ENCODE measurements at regions not wholly inside any gene's neighbourhood (a gene's known extent, or its start where the extent isn't known, plus 50 kb on each side); places are given as distances from the start of the nearest gene placed in this dataset.
"Not testable (repeated sequence)": the region's sequence is repeated elsewhere in the genome, so short reads cannot be mapped to it uniquely, and the experiment has no call there.

DNA sequence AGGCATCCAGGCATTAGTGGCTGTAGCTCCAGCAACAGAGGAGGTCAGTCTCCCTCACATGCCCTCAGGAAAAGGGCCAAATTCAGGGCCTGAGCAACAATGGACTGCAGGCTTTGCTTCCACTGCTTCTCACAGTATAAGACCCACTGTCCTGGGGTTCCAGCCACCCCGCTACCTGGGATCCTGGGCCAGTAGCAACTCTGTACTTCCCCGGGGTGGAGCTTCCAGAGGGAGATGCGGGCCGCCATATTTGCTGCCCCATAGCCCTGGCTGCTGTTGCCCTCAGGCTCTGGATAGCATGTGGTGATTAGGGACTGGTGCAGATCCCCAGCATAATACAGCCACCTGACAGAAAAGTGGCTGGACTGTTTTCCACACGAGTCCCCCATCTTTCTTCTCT is 201.1 kb upstream of the POGK start:
- no peaks in the 10 kb centered on the region for H3K79me2 ChIP-seq (ENCODE audit: control insufficient read depth, insufficient read depth, low read length)
- dilution Hi-C loops (cut with MboI; ENCODE audit: extremely low pct_ligation_motif_present, low sequenced_read_pairs), result no loop called here
- no peaks in the 10 kb centered on the region for H3K4me1 ChIP-seq (ENCODE audit: control insufficient read depth, extremely low read depth, insufficient read depth, low read length)
- H3K9me1 ChIP-seq (ENCODE audit: control insufficient read depth, extremely low read depth, insufficient read depth, low read length), result no peaks in the 10 kb centered on the region
- H3K9ac ChIP-seq (ENCODE audit: control insufficient read depth, extremely low read depth, insufficient read depth, low read length), result no peak overlapping the region
- H3K4me2 ChIP-seq (ENCODE audit: control insufficient read depth, extremely low read depth, insufficient read depth, low read depth, low read length), result no peak overlapping the region
- H3K27ac ChIP-seq (ENCODE audit: control insufficient read depth, insufficient read depth, low read length), result no peak overlapping the region
- H3K27me3 ChIP-seq (ENCODE audit: control insufficient read depth, extremely low read depth, insufficient read depth, low read length), result no peaks in the 10 kb centered on the region
- no peak for DNase-seq (ENCODE audit: low read depth, low spot score)
- no peak overlapping the region for H3K4me3 ChIP-seq (ENCODE audit: control insufficient read depth in 2 of 3, extremely low read depth in 1 of 3, insufficient read depth in 2 of 3, low read depth in 1 of 3, low read length in 3 of 3)
- no peak overlapping the region for H2AFZ ChIP-seq (ENCODE audit: control insufficient read depth, low read length)
- H3K36me3 ChIP-seq (ENCODE audit: control insufficient read depth in 2 of 2, extremely low read depth in 1 of 2, insufficient read depth in 2 of 2, low read length in 2 of 2), result no peaks in the 10 kb centered on the region
- no peak for FAIRE-seq
- no peaks in the 10 kb centered on the region for H3K9me3 ChIP-seq (ENCODE audit: control insufficient read depth, low read depth, low read length)
- TF ChIP-seq EZH2 (IDR thresholded peaks at IDR 0.05; ENCODE audit: low read length), result no peak
- TF ChIP-seq, protein P1, sequence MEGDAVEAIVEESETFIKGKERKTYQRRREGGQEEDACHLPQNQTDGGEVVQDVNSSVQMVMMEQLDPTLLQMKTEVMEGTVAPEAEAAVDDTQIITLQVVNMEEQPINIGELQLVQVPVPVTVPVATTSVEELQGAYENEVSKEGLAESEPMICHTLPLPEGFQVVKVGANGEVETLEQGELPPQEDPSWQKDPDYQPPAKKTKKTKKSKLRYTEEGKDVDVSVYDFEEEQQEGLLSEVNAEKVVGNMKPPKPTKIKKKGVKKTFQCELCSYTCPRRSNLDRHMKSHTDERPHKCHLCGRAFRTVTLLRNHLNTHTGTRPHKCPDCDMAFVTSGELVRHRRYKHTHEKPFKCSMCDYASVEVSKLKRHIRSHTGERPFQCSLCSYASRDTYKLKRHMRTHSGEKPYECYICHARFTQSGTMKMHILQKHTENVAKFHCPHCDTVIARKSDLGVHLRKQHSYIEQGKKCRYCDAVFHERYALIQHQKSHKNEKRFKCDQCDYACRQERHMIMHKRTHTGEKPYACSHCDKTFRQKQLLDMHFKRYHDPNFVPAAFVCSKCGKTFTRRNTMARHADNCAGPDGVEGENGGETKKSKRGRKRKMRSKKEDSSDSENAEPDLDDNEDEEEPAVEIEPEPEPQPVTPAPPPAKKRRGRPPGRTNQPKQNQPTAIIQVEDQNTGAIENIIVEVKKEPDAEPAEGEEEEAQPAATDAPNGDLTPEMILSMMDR (optimal IDR thresholded peaks at IDR 0.05 in 1 of 3, IDR thresholded peaks at IDR 0.05 in 1 of 3, conservative IDR thresholded peaks at IDR 0.05 in 1 of 3; ENCODE audit: extremely low read depth in 1 of 3, insufficient read depth in 2 of 3, low read length in 3 of 3), result no peak
- H4K20me1 ChIP-seq (ENCODE audit: control insufficient read depth, extremely low read depth, insufficient read depth, low read length), result no peaks in the 10 kb centered on the region

DNA sequence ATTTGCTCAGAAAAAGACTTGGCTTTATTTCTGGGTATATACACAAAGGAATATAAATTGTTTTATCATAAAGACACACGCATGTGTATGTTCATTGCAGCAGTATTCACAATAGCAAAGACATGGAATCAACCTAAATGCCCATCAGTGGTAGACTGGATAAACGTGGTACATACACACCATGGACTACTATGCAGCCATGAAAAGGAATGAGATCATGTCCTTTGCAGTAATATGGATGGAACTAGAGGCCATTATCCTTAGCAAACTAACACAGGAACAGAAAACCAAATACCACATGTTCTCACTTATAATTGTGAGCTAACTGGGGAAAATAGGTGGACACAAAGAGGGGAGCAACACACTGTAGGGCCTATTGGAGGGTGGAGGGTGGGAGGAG is 182.0 kb upstream of the POGK start:
- dilution Hi-C loops (cut with MboI; ENCODE audit: extremely low pct_ligation_motif_present, low sequenced_read_pairs); H3K36me3 ChIP-seq (ENCODE audit: control insufficient read depth in 2 of 2, extremely low read depth in 1 of 2, insufficient read depth in 2 of 2, low read length in 2 of 2); H3K9me1 ChIP-seq (ENCODE audit: control insufficient read depth, extremely low read depth, insufficient read depth, low read length); H3K4me1 ChIP-seq (ENCODE audit: control insufficient read depth, extremely low read depth, insufficient read depth, low read length); DNase-seq (ENCODE audit: low read depth, low spot score); H3K27ac ChIP-seq (ENCODE audit: control insufficient read depth, insufficient read depth, low read length); H3K79me2 ChIP-seq (ENCODE audit: control insufficient read depth, insufficient read depth, low read length); H3K9ac ChIP-seq (ENCODE audit: control insufficient read depth, extremely low read depth, insufficient read depth, low read length); H2AFZ ChIP-seq (ENCODE audit: control insufficient read depth, low read length); H3K9me3 ChIP-seq (ENCODE audit: control insufficient read depth, low read depth, low read length); FAIRE-seq; H3K27me3 ChIP-seq (ENCODE audit: control insufficient read depth, extremely low read depth, insufficient read depth, low read length); H3K4me3 ChIP-seq (ENCODE audit: control insufficient read depth in 2 of 3, extremely low read depth in 1 of 3, insufficient read depth in 2 of 3, low read depth in 1 of 3, low read length in 3 of 3); H4K20me1 ChIP-seq (ENCODE audit: control insufficient read depth, extremely low read depth, insufficient read depth, low read length); H3K4me2 ChIP-seq (ENCODE audit: control insufficient read depth, extremely low read depth, insufficient read depth, low read depth, low read length): not testable (repeated sequence)

DNA sequence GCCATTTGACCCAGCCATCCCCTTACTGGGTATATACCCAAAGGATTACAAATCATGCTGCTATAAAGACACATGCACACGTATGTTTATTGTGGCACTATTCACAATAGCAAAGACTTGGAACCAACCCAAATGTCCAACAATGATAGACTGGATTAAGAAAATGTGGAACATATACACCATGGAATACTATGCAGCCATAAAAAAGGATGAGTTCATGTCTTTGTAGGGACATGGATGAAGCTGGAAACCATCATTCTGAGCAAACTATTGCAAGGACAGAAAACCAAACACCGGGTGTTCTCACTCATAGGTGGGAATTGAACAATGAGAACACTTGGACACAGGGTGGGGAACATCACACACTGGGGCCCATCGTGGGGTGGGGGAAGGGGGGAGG is 172.5 kb upstream of the POGK start:
- H3K9ac ChIP-seq (ENCODE audit: control insufficient read depth, extremely low read depth, insufficient read depth, low read length); H4K20me1 ChIP-seq (ENCODE audit: control insufficient read depth, extremely low read depth, insufficient read depth, low read length); H3K27ac ChIP-seq (ENCODE audit: control insufficient read depth, insufficient read depth, low read length); H3K79me2 ChIP-seq (ENCODE audit: control insufficient read depth, insufficient read depth, low read length); FAIRE-seq; H3K4me1 ChIP-seq (ENCODE audit: control insufficient read depth, extremely low read depth, insufficient read depth, low read length); DNase-seq (ENCODE audit: low read depth, low spot score); dilution Hi-C loops (cut with MboI; ENCODE audit: extremely low pct_ligation_motif_present, low sequenced_read_pairs); H3K9me1 ChIP-seq (ENCODE audit: control insufficient read depth, extremely low read depth, insufficient read depth, low read length); H3K36me3 ChIP-seq (ENCODE audit: control insufficient read depth in 2 of 2, extremely low read depth in 1 of 2, insufficient read depth in 2 of 2, low read length in 2 of 2); H3K27me3 ChIP-seq (ENCODE audit: control insufficient read depth, extremely low read depth, insufficient read depth, low read length); H2AFZ ChIP-seq (ENCODE audit: control insufficient read depth, low read length); H3K4me3 ChIP-seq (ENCODE audit: control insufficient read depth in 2 of 3, extremely low read depth in 1 of 3, insufficient read depth in 2 of 3, low read depth in 1 of 3, low read length in 3 of 3); H3K4me2 ChIP-seq (ENCODE audit: control insufficient read depth, extremely low read depth, insufficient read depth, low read depth, low read length); H3K9me3 ChIP-seq (ENCODE audit: control insufficient read depth, low read depth, low read length): not testable (repeated sequence)

DNA sequence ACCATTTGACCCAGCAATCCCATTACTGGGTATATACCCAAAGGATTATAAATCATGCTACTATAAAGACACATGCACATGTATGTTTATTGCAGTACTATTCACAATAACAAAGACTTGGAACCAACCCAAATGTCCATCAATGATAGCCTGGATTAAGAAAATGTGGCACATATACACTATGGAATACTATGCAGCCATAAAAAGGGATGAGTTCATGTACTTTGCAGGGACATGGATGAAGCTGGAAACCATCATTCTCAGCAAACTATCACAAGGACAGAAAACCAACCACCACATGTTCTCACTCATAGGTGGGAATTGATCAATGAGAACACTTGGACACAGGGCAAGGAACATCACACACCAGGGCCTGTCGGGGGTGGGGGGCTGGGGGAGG is 171.7 kb upstream of the POGK start:
- H3K9me3 ChIP-seq (ENCODE audit: control insufficient read depth, low read depth, low read length); H3K79me2 ChIP-seq (ENCODE audit: control insufficient read depth, insufficient read depth, low read length); H3K27me3 ChIP-seq (ENCODE audit: control insufficient read depth, extremely low read depth, insufficient read depth, low read length); H3K36me3 ChIP-seq (ENCODE audit: control insufficient read depth in 2 of 2, extremely low read depth in 1 of 2, insufficient read depth in 2 of 2, low read length in 2 of 2); H3K27ac ChIP-seq (ENCODE audit: control insufficient read depth, insufficient read depth, low read length); H3K4me2 ChIP-seq (ENCODE audit: control insufficient read depth, extremely low read depth, insufficient read depth, low read depth, low read length); H3K9me1 ChIP-seq (ENCODE audit: control insufficient read depth, extremely low read depth, insufficient read depth, low read length); H2AFZ ChIP-seq (ENCODE audit: control insufficient read depth, low read length); DNase-seq (ENCODE audit: low read depth, low spot score); H4K20me1 ChIP-seq (ENCODE audit: control insufficient read depth, extremely low read depth, insufficient read depth, low read length); FAIRE-seq; H3K4me3 ChIP-seq (ENCODE audit: control insufficient read depth in 2 of 3, extremely low read depth in 1 of 3, insufficient read depth in 2 of 3, low read depth in 1 of 3, low read length in 3 of 3); H3K4me1 ChIP-seq (ENCODE audit: control insufficient read depth, extremely low read depth, insufficient read depth, low read length); dilution Hi-C loops (cut with MboI; ENCODE audit: extremely low pct_ligation_motif_present, low sequenced_read_pairs); H3K9ac ChIP-seq (ENCODE audit: control insufficient read depth, extremely low read depth, insufficient read depth, low read length): not testable (repeated sequence)
